Stimulated activated naive B cell treated with anti-CD40 and anti-IgM and Interleukin-4, amounts not matched to agents 10 μg/mL and 1 μg/mL and 100 μg/mL, for 72 hours (primary cell): ENCODE measurements at regions not wholly inside any gene's neighbourhood (a gene's known extent, or its start where the extent isn't known, plus 50 kb on each side); places are given as distances from the start of the nearest gene placed in this dataset.

ENCODE experiments used
- ATAC-seq, 2 donors: fragments of 150-1000 bp; cut with Tn5 transposase; replicated peaks; 2 replicates each; pipeline ENCODE4 v1.10.0; 2021; ENCODE audit warnings: moderate library complexity in 1 of 2
- DNase-seq: peaks from one replicate; pipeline ENCODE4 v3.0.0; 2021
- H3K27ac Mint-ChIP-seq: one replicate; pipeline ENCODE4 v1.8.0; 2022; ENCODE audit warnings: mild to moderate bottlenecking, mixed read lengths
- H3K27me3 Mint-ChIP-seq, 2 donors: one replicate each; pipeline ENCODE4 v1.8.0; 2022; ENCODE audit warnings: mixed read lengths in 2 of 2
- H3K36me3 Mint-ChIP-seq, 2 donors: one replicate each; pipeline ENCODE4 v1.8.0; 2022; ENCODE audit warnings: mixed read lengths in 2 of 2, mild to moderate bottlenecking in 1 of 2
- H3K4me1 Mint-ChIP-seq, 2 donors: one replicate each; pipeline ENCODE4 v1.8.0; 2022; ENCODE audit warnings: mixed read lengths in 2 of 2, mild to moderate bottlenecking in 1 of 2
- H3K4me3 Mint-ChIP-seq, 2 donors: one replicate each; pipeline ENCODE4 v1.8.0; 2022; ENCODE audit warnings: mild to moderate bottlenecking in 2 of 2, mixed read lengths in 2 of 2, moderate library complexity in 1 of 2
- H3K9me3 Mint-ChIP-seq, 2 donors: one replicate each; pipeline ENCODE4 v1.8.0; 2022; ENCODE audit warnings: mixed read lengths in 2 of 2, mild to moderate bottlenecking in 1 of 2

DNA sequence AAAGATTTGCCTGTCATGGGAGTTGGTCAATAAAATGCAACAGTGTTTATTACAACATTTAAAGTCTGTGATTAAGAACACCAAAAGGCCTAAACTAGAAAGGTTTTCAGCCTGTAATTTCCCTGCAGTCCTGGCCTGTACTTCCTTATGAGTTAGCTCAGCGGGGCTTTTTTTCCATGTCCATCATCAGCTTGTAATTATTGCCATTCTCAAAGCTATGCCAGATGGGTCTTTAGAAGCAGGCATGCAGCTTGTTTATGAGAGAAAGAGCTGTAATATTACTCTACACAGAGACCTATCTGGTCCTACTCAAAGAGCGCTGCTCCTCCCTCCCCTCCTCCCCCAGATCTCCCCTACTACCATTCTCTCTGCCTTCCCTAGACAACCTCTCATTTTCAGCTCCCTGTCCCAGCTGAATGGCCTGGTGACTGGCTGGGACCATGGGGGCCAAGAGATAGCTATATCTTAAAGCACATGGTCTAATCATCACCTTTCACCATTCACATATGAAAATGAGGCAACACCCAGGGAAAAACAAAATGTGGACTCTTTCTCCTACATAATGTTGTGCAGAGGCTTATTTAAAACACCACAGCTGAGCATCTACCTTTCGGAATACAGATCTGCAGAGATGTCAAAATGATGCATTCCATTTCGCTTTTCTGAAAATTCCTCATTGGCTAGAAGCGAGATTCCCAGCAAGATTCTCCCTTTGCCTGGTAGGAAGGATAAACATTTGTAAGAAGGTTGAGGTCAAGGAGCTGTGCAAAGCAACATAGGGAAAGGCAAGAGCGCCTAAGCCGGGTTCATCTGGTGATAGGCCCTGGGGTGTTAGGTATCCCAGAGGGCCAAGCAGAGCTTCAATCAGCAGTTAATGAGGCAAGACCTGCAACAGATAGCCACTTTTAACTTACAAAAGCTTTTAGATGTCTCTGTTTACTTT lies 209.7 kb upstream of the CDKN3 start:
- Mint-ChIP-seq H3K9me3 (no peaks in the 10 kb centered on the region), H3K27ac (no peak overlapping the region), H3K36me3 (no peaks in the 10 kb centered on the region), H3K4me1 (no peaks in the 10 kb centered on the region), H3K4me3 (no peak overlapping the region), H3K27me3 (no peaks in the 10 kb centered on the region)
- no peak for ATAC-seq
- no peak for DNase-seq

DNA sequence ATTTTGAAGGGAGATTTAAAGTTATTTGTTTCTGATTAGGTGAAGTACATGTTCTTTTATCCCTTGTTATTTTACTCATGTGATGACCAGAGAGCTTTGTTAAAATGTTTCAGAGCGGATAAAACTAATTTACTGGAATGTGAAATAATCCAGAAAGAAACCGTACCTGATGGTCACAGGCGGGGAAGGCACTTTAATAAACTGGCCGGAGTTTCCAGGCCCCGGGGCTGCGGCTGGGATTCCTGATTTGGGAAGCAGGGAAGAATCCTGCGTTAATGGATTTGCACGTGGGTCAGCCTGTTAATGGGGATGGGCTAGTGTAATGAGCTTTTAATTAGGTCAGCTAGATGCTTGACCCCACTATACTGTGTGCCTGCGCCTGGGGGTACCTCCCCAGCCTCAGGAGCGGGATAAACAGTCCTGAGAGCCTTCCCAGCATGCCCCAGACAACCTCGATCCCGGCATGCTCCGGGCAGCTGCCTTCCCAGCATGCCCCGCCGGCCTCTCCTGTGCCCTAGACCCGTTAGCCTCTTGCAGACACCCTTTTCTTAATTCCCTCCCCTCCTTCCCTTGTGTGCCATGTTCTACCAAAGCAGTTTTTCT lies 208.6 kb upstream of the CDKN3 start:
- ATAC-seq (no peak), DNase-seq (no peak)
- Mint-ChIP-seq H3K27ac (no peak overlapping the region), H3K27me3 (no peaks in the 10 kb centered on the region), H3K4me3 (no peak overlapping the region), H3K36me3 (no peaks in the 10 kb centered on the region), H3K9me3 (no peaks in the 10 kb centered on the region), H3K4me1 (no peaks in the 10 kb centered on the region)

DNA sequence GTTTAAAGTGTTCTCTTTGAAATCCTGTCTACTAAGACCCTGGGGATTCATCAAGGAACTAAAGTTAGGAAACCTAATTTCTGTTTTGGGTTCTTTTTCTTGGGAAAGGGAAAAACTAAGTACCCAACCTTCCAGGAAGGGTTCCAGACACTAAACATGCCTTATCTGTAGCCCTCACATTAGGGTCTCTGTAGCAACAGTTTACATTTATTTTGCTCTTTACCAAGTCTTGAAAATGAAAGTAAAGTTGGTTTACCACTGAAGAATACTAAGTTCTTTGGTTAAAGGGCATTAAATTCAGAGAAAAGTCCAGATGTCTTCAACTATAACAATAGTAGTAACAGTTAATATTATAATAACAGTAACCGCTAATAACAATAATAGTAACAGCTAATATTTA lies 207.5 kb upstream of the CDKN3 start:
- H3K27ac Mint-ChIP-seq: no peak overlapping the region
- ATAC-seq (no peak), DNase-seq (no peak)
- no peak overlapping the region for H3K4me3 Mint-ChIP-seq
- no peaks in the 10 kb centered on the region for H3K27me3 Mint-ChIP-seq
- H3K36me3 Mint-ChIP-seq: no peaks in the 10 kb centered on the region
- no peaks in the 10 kb centered on the region for H3K9me3 Mint-ChIP-seq
- no peaks in the 10 kb centered on the region for H3K4me1 Mint-ChIP-seq

DNA sequence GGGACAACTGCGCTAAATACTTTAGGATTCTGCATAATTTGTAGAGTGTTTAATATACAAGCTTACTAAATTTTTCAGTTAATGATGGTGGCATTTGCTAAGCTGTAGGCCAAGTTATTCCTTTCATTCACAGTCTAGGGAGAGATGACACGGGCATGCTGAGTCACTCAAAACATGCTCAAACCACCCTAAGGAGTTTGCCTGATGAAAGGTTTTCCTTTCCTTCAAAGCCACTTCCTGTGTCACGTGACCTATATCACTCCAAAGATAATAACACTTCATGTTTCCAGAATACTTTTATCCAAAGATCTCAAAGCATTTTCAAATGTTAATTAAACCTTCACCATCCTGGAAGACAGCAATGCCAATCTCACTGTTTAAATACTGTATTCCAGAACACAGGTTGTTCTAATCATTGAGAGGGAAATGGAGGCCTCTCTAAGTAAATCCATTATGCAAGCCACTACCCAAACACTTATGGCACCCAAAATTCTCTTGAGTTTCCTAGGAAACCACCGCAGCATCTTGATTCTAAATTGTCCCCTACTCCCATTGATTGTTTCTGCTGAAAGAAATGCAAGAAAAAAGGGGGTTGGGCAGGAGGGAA lies 207.0 kb upstream of the CDKN3 start:
- Mint-ChIP-seq H3K9me3 (no peaks in the 10 kb centered on the region), H3K27ac (no peak overlapping the region), H3K27me3 (no peaks in the 10 kb centered on the region), H3K4me3 (no peak overlapping the region), H3K4me1 (no peaks in the 10 kb centered on the region), H3K36me3 (no peaks in the 10 kb centered on the region)
- DNase-seq (no peak), ATAC-seq (no peak)

DNA sequence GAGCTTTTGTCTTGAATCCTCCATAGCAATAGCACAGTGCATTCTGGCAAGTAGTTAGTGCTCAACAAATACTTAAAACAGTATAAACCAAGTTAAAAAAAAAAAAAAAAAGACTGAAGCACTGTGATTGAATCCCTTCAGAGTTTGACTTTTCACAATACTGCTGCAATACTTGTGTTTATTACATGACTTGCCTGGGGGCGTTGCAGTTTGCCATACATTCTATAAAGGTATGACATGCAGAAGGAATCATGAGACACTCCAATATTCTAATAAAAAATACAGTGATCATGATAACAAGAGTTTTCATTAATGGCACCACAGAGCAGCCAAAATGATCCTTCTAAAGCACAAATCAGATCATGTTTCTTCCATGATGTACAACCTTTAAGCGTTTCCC lies 205.0 kb upstream of the CDKN3 start:
- no peak for ATAC-seq
- no peaks in the 10 kb centered on the region for H3K9me3 Mint-ChIP-seq
- no peaks in the 10 kb centered on the region for H3K36me3 Mint-ChIP-seq
- no peak for DNase-seq
- no peaks in the 10 kb centered on the region for H3K4me1 Mint-ChIP-seq
- no peak overlapping the region for H3K4me3 Mint-ChIP-seq
- H3K27me3 Mint-ChIP-seq: no peaks in the 10 kb centered on the region
- H3K27ac Mint-ChIP-seq: no peak overlapping the region

DNA sequence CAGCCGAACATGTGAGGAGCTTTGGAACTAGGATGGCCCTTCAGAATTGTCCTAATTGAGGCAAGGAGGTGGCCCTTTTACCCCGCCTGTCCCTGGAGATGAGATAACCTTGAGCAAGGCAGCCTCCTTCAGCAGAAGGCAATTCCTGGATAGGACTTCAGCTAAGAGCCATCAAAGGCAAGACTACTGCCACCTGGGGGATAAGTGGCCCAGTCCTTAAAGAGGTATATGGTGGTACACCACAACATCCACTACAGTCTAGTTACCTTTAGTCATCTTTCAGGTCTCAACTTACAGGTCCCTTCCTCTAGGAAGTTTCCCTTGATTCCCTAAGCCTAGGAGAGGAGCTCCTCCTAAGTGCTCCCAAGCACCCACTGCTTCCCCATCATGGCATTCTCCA lies 204.2 kb upstream of the CDKN3 start:
- ATAC-seq (no peak), DNase-seq (no peak)
- Mint-ChIP-seq H3K9me3 (no peaks in the 10 kb centered on the region), H3K27ac (no peak overlapping the region), H3K36me3 (no peaks in the 10 kb centered on the region), H3K27me3 (no peaks in the 10 kb centered on the region), H3K4me3 (no peak overlapping the region), H3K4me1 (no peaks in the 10 kb centered on the region)

DNA sequence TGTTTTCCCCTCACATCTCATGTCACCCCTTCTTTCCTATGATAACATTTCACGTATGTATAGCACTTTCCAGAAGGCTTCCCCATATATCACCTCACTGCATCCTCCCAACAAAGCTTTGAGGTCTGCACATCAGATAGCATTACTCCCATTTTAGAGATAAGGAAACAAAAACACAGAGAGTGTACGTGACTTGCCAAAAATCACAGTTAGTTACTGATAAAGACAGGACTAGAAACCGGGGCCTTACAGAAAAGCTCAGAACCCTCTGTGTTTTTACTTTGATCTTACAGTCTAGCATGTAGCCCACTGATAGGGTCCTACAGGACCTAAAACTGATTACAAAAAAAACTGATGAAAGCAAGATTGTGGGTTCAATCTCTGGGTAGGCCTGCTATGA lies 202.9 kb upstream of the CDKN3 start:
- DNase-seq (no peak), ATAC-seq (no peak)
- H3K4me3 Mint-ChIP-seq: no peak overlapping the region
- no peaks in the 10 kb centered on the region for H3K36me3 Mint-ChIP-seq
- no peak overlapping the region for H3K27ac Mint-ChIP-seq
- no peaks in the 10 kb centered on the region for H3K4me1 Mint-ChIP-seq
- peaks cover 4 to 5% of the 10 kb centered on the region in 2 donors for H3K9me3 Mint-ChIP-seq
- H3K27me3 Mint-ChIP-seq: no peaks in the 10 kb centered on the region

DNA sequence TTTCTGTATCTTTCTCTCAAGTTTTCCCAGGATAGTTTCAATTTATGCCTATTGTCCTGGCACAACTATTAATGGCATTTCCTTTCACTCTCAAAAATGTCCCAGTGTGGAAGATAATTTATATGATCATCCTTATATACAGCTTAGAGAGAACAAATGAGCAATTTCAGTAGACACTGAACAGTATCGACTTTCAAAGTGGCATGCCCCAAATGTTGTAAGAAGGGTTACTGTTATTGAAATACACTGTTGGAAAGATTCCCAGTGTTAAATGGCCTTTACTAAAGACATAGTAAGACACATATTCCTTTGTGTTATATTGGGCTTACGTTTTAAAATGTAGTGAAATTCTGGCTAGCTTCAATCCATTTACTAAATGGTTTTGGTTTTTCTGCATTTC lies 202.3 kb upstream of the CDKN3 start:
- DNase-seq: no peak
- no peak overlapping the region for H3K27ac Mint-ChIP-seq
- no peaks in the 10 kb centered on the region for H3K4me1 Mint-ChIP-seq
- ATAC-seq: no peak
- no peaks in the 10 kb centered on the region for H3K27me3 Mint-ChIP-seq
- H3K36me3 Mint-ChIP-seq: no peaks in the 10 kb centered on the region
- peaks cover 5 to 6% of the 10 kb centered on the region in 2 donors for H3K9me3 Mint-ChIP-seq
- no peak overlapping the region for H3K4me3 Mint-ChIP-seq

DNA sequence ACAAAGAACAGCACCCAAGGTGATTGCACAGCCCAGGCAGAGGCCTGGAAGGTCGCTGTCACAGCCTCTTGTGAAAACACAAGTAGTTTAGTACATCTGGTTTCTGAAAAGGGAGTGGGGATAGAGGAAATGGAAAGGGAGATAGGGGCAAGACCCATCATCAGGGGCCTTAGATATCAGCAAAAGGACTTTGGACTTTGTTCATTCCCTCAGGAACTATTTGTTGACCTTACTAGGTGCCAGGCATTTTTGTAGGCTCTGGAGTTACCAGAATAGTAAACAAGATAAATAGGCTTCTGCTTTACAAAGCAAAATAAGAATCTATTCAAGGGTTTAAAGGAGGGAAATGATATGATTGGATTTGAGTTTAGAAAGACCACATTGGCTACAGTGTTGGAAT lies 199.4 kb upstream of the CDKN3 start:
- DNase-seq (no peak), ATAC-seq (no peak)
- H3K27ac Mint-ChIP-seq: no peak overlapping the region
- H3K4me3 Mint-ChIP-seq: no peak overlapping the region
- no peaks in the 10 kb centered on the region for H3K4me1 Mint-ChIP-seq
- peaks cover 5 to 6% of the 10 kb centered on the region in 2 donors for H3K9me3 Mint-ChIP-seq
- H3K36me3 Mint-ChIP-seq: no peaks in the 10 kb centered on the region
- H3K27me3 Mint-ChIP-seq: no peaks in the 10 kb centered on the region

DNA sequence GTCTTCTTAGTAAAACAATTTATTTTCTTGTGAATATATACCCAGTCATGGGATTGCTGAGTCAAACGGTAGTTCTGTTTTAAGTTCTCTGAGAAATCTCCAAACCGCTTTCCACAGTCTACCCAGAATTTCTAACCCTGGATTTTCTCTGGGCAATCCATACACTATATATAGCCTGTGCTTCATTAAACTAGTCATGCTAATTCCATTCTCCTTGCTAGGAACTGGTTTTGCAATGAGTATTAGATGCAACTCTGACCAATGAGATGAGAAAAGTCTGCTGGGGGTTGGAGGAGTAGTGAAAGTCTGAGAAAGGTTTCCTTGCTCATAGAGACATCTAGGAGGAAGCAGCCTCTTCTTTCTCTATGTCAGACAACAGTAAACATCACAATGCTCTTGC lies 196.1 kb upstream of the CDKN3 start:
- Mint-ChIP-seq H3K27ac (no peak overlapping the region), H3K9me3 (peaks cover 5 to 6% of the 10 kb centered on the region in 2 donors), H3K36me3 (no peaks in the 10 kb centered on the region), H3K4me1 (no peaks in the 10 kb centered on the region), H3K4me3 (no peak overlapping the region), H3K27me3 (peaks cover 0 to 4% of the 10 kb centered on the region in 2 donors)
- no peak for DNase-seq
- ATAC-seq: no peak

DNA sequence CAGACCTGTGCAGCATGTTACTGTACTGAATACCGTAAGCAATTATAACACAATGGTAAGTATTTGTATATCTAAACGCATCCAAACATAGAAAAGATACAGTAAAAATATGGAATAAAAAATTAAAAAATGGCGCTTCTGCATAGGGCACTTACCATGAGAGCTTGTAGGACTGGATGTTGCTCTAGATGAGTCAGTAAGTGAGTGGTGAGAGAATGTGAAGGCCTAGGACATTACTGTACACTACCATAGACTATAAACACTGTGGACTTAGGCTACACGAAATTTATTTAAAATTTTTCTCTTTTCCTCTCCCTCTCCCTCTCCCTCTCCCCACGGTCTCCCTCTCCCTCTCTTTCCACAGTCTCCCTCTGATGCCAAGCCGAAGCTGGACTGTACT lies 194.5 kb upstream of the CDKN3 start:
- H3K4me3 Mint-ChIP-seq: no peak overlapping the region
- H3K36me3 Mint-ChIP-seq: no peaks in the 10 kb centered on the region
- H3K27ac Mint-ChIP-seq: no peak overlapping the region
- DNase-seq (no peak), ATAC-seq (no peak)
- H3K4me1 Mint-ChIP-seq: no peaks in the 10 kb centered on the region
- H3K27me3 Mint-ChIP-seq: peaks cover 5% of the 10 kb centered on the region in 2 donors
- H3K9me3 Mint-ChIP-seq: peaks cover 5 to 6% of the 10 kb centered on the region in 2 donors

DNA sequence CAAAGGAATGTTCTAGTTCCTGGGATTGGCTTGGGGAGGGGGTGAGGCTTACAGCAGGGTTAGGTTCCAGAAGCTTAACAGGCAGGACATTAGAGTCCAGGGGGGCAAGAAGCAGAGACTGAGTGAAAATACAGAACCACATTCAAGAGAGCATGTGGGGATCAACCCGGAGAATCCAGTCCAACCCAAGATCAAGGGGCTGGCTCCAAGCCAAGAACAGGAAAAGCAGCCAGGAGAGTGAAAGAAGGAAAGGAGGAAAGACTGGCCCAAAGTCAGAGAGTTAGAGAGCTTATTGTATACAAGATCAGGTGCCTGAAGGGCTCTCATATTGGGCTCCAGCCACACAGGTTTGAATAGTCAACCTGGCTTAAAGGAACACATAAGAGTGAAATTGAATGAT lies 190.3 kb upstream of the CDKN3 start:
- Mint-ChIP-seq H3K4me3 (no peak overlapping the region), H3K4me1 (no peaks in the 10 kb centered on the region), H3K36me3 (no peaks in the 10 kb centered on the region), H3K27ac (no peak overlapping the region), H3K27me3 (peaks cover 5 to 16% of the 10 kb centered on the region in 2 donors), H3K9me3 (no peaks in the 10 kb centered on the region)
- no peak for DNase-seq
- no peak for ATAC-seq

DNA sequence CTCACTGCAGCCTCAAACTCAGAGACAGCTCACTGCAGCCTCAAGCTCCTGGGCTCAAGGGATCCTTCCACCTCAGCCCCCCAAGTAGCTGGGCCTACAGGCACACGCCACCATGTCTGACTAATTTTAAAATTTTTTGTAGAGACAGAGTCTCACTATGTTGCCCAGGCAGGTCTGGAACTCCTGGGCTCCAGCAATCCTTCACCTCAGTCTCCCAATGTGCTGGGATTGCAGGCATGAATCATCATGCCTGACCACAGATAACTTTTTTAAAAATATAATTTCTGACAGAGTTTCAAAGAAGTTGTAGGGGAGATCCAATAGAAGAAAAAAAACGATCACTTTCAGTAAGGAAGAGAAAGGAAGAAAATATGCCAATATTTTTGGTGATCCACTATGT lies 189.7 kb upstream of the CDKN3 start:
- Mint-ChIP-seq H3K36me3 (no peaks in the 10 kb centered on the region), H3K9me3 (no peaks in the 10 kb centered on the region), H3K27ac (no peak overlapping the region), H3K4me3 (no peak overlapping the region), H3K4me1 (no peaks in the 10 kb centered on the region), H3K27me3 (peaks cover 5 to 16% of the 10 kb centered on the region in 2 donors)
- no peak for DNase-seq
- ATAC-seq: no peak

DNA sequence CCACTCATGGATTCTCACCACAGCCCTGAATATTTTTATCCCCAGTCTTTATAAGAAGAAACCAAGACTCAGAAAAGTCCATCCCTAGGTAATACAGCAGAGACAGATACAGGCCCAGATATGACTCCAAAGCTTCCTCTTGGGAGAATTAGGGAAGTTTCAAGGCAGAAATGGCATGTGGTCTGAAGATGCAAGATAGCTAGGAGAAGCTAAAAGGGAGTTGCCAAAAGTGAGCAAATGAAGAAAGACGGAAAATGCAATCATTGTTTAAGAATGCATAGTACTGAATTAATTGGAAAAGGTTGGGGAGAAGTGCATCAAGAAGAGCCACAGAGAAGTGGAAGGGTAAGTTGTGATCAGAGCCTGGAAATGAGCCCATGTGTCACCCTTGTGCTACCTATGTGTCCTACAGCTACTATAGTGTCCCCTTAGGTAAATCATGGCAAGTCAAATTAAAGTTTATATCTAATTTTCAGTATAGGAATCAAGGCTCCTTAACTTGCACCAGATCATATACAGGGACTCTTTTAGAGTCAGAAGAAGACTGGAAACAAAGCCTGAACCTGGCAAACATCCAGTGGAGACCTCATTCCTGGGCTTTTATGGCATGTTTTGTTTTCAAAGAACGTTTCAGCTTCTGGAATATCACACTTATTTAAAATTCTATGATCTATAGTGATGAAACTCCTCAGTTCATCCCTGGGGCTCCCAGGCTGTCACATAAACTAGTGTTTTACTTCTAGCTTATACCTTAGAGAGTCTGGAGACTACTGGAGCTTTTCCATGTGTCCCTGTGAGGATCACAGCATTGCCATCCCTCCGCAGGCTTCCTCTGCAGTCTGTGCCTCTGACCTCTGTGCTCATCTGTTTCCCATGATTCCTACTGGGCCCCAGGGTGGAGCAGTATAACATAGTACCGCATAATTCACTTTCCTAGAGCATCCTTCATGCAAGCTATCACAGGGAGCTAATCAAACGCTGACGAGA lies 189.0 kb upstream of the CDKN3 start:
- Mint-ChIP-seq H3K9me3 (no peaks in the 10 kb centered on the region), H3K27ac (no peak overlapping the region)

More for the DNA sequence above, 189.0 kb upstream of the CDKN3 start:
- Mint-ChIP-seq H3K27me3 (peaks cover 5 to 16% of the 10 kb centered on the region in 2 donors), H3K4me1 (no peaks in the 10 kb centered on the region), H3K4me3 (no peak overlapping the region), H3K36me3 (no peaks in the 10 kb centered on the region)
- DNase-seq: no peak
- ATAC-seq: no peak
